GM21528 (cell line): ENCODE measurements at regions not wholly inside any gene's neighbourhood (a gene's known extent, or its start where the extent isn't known, plus 50 kb on each side); places are given as distances from the start of the nearest gene placed in this dataset.

Source experiments
- ATAC-seq: cut with Tn5 transposase; IDR thresholded peaks from one replicate; pipeline ENCODE4 v1.9.1; 2021; ENCODE audit warnings: mild to moderate bottlenecking, moderate library complexity; ENCODE audit not compliant: unreplicated experiment, low FRiP score

GRCh38 chr1:187619175-187619574 lies 790.4 kb downstream of the PLA2G4A start:
- no peak for ATAC-seq

GRCh38 chr1:187621951-187622350 lies 793.2 kb downstream of the PLA2G4A start:
- ATAC-seq: no peak

GRCh38 chr1:187622545-187622944 lies 793.8 kb downstream of the PLA2G4A start:
- ATAC-seq: no peak

- ATAC-seq: no peak
Measured at GRCh38 chr1:187624812-187625545, 796.2 kb downstream of the PLA2G4A start.

- no peak for ATAC-seq
Measured at GRCh38 chr1:187626056-187626455, 797.3 kb downstream of the PLA2G4A start.

- no peak for ATAC-seq
Measured at GRCh38 chr1:187627516-187627915, 798.8 kb downstream of the PLA2G4A start.

- no peak for ATAC-seq
Measured at GRCh38 chr1:187629075-187629474, 800.3 kb downstream of the PLA2G4A start.

- ATAC-seq: no peak
Measured at GRCh38 chr1:187630653-187631380, 802.1 kb downstream of the PLA2G4A start.

- no peak for ATAC-seq
Measured at GRCh38 chr1:187631381-187631675, 802.6 kb downstream of the PLA2G4A start.

- no peak for ATAC-seq
Measured at GRCh38 chr1:187631984-187632383, 803.2 kb downstream of the PLA2G4A start.

- ATAC-seq: no peak
Measured at GRCh38 chr1:187634940-187635339, 806.2 kb downstream of the PLA2G4A start.

- no peak for ATAC-seq
Measured at GRCh38 chr1:187638733-187639434, 810.1 kb downstream of the PLA2G4A start.

- no peak for ATAC-seq
Measured at GRCh38 chr1:187641015-187641414, 812.3 kb downstream of the PLA2G4A start.

GRCh38 chr1:187641463-187641862 lies 812.7 kb downstream of the PLA2G4A start:
- no peak for ATAC-seq

GRCh38 chr1:187641907-187642306 lies 813.2 kb downstream of the PLA2G4A start:
- no peak for ATAC-seq

GRCh38 chr1:187645651-187646050 lies 816.9 kb downstream of the PLA2G4A start:
- ATAC-seq: no peak

- ATAC-seq: no peak
Measured at GRCh38 chr1:187646536-187647107, 817.9 kb downstream of the PLA2G4A start.

GRCh38 chr1:187648091-187648490 lies 819.3 kb downstream of the PLA2G4A start:
- ATAC-seq: no peak

- ATAC-seq: no peak
Measured at GRCh38 chr1:187654635-187655034, 825.9 kb downstream of the PLA2G4A start.

- no peak for ATAC-seq
Measured at GRCh38 chr1:187655104-187655503, 826.4 kb downstream of the PLA2G4A start.

- no peak for ATAC-seq
Measured at GRCh38 chr1:187665483-187665882, 836.7 kb downstream of the PLA2G4A start.
